Right lobe of liver (tissue), 6 donors: ENCODE measurements at regions not wholly inside any gene's neighbourhood (a gene's known extent, or its start where the extent isn't known, plus 50 kb on each side); places are given as distances from the start of the nearest gene placed in this dataset.

Experiments
- ATAC-seq, 4 donors: fragments of 200-7000 bp; cut with Tn5 transposase; one replicate each; pipeline ENCODE4 v1.9.1; 2020; ENCODE audit warnings: mild to moderate bottlenecking in 4 of 4, moderate library complexity in 4 of 4
- DNase-seq, 3 donors: peaks; one replicate each; pipeline ENCODE4 v3.0.0-alpha.2; 2020
- H3K27ac ChIP-seq, 3 donors: fragments of 200-600 bp; one replicate each; pipeline ENCODE4 v1.8.0; 2022
- H3K27me3 ChIP-seq, 2 donors: fragments of 200-600 bp; one replicate each; pipeline ENCODE4 v1.8.0; 2022
- H3K36me3 ChIP-seq, 4 donors: fragments of 200-600 bp; sonication (generic) in 1 of 4; one replicate each; pipeline versions ENCODE4 v1.5.1 to v1.8.0; 2017 to 2022; ENCODE audit warnings: control low read depth in 1 of 4
- H3K4me1 ChIP-seq, 4 donors: fragments of 200-600 bp; sonication (generic) in 1 of 4; one replicate each; pipeline versions ENCODE4 v1.5.1 to v1.8.0; 2017 to 2022; ENCODE audit warnings: control low read depth in 1 of 4
- H3K4me3 ChIP-seq, 3 donors: fragments of 200-600 bp; one replicate each; pipeline ENCODE4 v1.8.0; 2022
- H3K9me3 ChIP-seq, 4 donors: fragments of 200-600 bp; sonication (generic) in 1 of 4; one replicate each; pipeline versions ENCODE4 v1.5.1 to v1.8.0; 2017 to 2022; ENCODE audit warnings: control low read depth in 1 of 4
- POLR2A ChIP-seq: fragments of 450-650 bp; IDR thresholded peaks from one replicate; pipeline ENCODE4 v1.6.1; 2017; ENCODE audit warnings: antibody characterized with exemption, mild to moderate bottlenecking
- WGBS: methylation state at CpG from one replicate; pipeline ENCODE4 v1.1.6; 2018; ENCODE audit warnings: low coverage, low lambda C conversion rate; ENCODE audit not compliant: insufficient coverage; ENCODE audit errors: missing lambda C conversion rate; 5-methylcytosine and 5-hydroxymethylcytosine counted together
- intact Hi-C, 2 donors: fragments of 100-400 bp; cut with DNase I; formaldehyde crosslinking; loops; one replicate each; pipeline versions ENCODE4 v1.11.2 to v1.14.1; 2022
- TF ChIP-seq, protein P1 (sequence below), 4 donors: fragments of 200-600 bp in 3 of 4; fragments of 450-650 bp in 1 of 4; IDR thresholded peaks; one replicate each; pipeline versions ENCODE4 v1.5.1 to v1.8.0; 2016 to 2022; ENCODE audit warnings: antibody characterized with exemption in 4 of 4, mild to moderate bottlenecking in 2 of 4
- donor health status: DM: no; HTN: yes; CAD: no.
- donor health status: DM: no; HTN: no; CAD: no.
- donor health status: DM: no; HTN: no; CAD: no.
- donor health status: DM: no; HTN: yes; CAD: no.
- donor health status: DM: no; HTN: yes; CAD: no.

DNA sequence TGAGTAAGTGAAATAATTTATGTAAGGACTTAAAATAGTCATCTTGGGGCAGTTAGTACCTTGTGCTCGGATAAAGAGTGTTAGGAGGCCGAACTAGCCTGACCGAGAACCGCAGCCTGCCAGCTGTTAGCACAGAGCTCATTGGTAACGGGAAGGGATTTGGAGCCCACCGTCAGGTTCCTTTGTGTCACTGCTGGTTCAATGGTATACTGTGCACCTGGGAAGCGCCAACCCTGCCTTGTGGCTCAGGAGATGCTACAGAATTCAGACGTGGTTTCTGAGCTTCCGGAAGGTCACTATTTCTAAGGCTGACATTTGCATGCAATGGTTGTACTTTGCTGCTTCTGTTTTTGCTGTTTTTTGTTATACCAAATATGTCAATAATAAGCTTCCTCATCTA, 403.5 kb downstream of the CADM1 start:
- Histone ChIP-seq H3K4me1 (no peaks in the 10 kb centered on the region), H3K27ac (no peak overlapping the region), H3K27me3 (no peaks in the 10 kb centered on the region), H3K4me3 (no peak overlapping the region), H3K9me3 (no peaks in the 10 kb centered on the region), H3K36me3 (no peaks in the 10 kb centered on the region)
- 71% methylated on average over 6 of the region's 9 CpGs for WGBS
- ATAC-seq (no peak), DNase-seq (no peak)
- no peak for TF ChIP-seq POLR2A
- TF ChIP-seq, protein P1, sequence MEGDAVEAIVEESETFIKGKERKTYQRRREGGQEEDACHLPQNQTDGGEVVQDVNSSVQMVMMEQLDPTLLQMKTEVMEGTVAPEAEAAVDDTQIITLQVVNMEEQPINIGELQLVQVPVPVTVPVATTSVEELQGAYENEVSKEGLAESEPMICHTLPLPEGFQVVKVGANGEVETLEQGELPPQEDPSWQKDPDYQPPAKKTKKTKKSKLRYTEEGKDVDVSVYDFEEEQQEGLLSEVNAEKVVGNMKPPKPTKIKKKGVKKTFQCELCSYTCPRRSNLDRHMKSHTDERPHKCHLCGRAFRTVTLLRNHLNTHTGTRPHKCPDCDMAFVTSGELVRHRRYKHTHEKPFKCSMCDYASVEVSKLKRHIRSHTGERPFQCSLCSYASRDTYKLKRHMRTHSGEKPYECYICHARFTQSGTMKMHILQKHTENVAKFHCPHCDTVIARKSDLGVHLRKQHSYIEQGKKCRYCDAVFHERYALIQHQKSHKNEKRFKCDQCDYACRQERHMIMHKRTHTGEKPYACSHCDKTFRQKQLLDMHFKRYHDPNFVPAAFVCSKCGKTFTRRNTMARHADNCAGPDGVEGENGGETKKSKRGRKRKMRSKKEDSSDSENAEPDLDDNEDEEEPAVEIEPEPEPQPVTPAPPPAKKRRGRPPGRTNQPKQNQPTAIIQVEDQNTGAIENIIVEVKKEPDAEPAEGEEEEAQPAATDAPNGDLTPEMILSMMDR (IDR thresholded peaks at IDR 0.05): no peak
- intact Hi-C loops: no loop called here

DNA sequence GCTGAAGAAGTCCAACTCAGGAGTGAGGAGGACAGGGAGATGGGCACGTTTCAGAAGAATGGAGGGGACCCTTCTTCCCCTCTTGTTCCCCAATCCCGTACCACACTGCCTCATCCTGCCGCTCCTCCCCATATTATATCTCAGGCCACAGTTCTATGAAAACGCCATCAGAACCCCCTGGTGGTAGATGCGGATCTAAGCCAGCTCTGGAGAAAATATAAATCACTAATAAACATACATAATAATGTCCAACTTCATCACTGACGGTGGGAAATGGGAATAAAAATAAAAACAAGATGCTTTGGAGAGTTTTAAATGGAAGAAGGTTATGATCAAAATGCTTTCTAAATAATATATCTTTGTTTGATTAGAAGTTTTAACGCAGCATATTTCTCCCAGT, 400.3 kb downstream of the CADM1 start:
- H3K4me1 ChIP-seq: no peaks in the 10 kb centered on the region
- H3K27ac ChIP-seq: no peak overlapping the region
- 49% methylated on average over 6 of the region's 7 CpGs for WGBS
- DNase-seq (no peak), ATAC-seq (no peak)
- no peak overlapping the region for H3K4me3 ChIP-seq
- no peak for TF ChIP-seq POLR2A
- TF ChIP-seq, protein P1 (IDR thresholded peaks at IDR 0.05): no peak
- no peaks in the 10 kb centered on the region for H3K36me3 ChIP-seq
- intact Hi-C loops: no loop called here
- H3K27me3 ChIP-seq: no peaks in the 10 kb centered on the region
- H3K9me3 ChIP-seq: no peaks in the 10 kb centered on the region

DNA sequence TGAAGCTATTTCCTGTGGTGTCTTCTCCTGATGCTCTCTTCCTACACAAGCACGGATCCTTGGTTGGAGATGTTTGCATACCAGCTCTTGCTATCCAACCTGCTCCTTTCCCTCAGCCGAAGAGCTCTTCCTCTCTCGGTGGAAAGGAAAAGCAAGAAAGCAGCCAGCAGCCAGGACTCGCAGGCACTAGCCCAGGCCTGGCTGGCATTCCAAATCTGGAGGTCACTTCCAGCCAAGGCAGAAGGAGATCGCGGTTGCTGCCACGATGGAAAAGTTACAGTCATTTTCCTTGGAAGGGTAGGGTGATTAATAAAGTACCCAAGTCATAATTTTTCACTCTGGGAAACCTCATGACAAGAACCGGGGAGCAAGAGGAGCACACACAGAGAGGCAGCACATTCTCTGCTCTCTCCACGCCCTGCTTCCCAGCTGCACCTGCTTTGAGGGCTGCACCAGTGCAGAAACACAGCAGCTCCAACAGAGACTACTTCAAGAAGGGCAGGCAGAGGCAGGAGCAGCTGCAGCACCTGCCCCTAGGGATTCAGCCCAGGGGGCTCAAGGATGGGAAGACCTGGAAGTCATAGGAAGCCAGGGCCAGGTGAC, 399.3 kb downstream of the CADM1 start:
- Histone ChIP-seq H3K9me3 (no peaks in the 10 kb centered on the region), H3K4me3 (no peak overlapping the region), H3K27ac (no peak overlapping the region), H3K4me1 (no peaks in the 10 kb centered on the region), H3K36me3 (no peaks in the 10 kb centered on the region), H3K27me3 (no peaks in the 10 kb centered on the region)
- TF ChIP-seq, protein P1 (IDR thresholded peaks at IDR 0.05): no peak
- intact Hi-C loops: no loop called here
- no peak for ATAC-seq
- DNase-seq: no peak
- 63% methylated on average over 9 of the region's 9 CpGs for WGBS

DNA sequence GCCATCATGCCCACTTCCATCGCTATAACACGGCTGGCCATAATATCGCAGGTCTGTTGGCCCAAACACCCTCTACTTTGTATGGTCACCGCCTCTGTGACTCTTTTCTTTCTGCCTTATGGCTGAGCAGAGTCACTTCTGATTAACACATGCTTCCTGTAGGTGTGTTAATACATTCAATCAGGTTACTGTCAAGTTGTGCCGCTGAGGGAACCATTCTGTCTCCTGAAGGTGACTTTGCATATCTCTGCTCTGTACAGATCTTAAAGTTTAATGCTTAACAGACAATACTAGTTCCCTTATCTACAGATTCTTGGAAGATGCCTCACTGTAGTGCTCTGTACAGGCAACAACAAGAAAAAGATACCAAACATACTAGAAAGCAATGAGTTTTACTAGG, 393.1 kb downstream of the CADM1 start:
- TF ChIP-seq POLR2A: no peak
- TF ChIP-seq, protein P1 (IDR thresholded peaks at IDR 0.05): no peak
- no peaks in the 10 kb centered on the region for H3K9me3 ChIP-seq
- intact Hi-C loops: no loop called here
- no peaks in the 10 kb centered on the region for H3K36me3 ChIP-seq
- ATAC-seq (no peak), DNase-seq (no peak)
- 92% methylated on average over 5 of the region's 5 CpGs for WGBS
- no peaks in the 10 kb centered on the region for H3K27me3 ChIP-seq
- no peak overlapping the region for H3K4me3 ChIP-seq
- no peak overlapping the region for H3K27ac ChIP-seq
- no peaks in the 10 kb centered on the region for H3K4me1 ChIP-seq

DNA sequence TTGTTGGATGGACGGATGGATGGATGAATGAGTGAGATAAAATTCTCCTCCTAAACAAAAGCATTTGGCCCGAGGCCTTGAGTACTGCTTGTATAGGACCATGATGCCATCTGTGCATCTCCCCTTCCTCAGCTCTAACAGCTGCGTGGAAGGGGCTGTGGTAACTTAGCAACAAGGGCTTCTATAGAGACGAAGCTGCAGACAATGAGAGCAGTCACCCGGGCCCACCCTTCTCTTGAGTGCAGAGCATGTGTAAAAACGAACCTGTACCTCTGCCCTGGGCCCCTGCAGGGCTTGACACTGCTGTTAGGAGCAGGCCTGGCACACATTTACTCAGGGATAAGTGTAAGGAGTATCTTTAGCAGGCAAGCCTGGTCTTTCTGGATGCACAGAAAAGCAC, 391.5 kb downstream of the CADM1 start:
- intact Hi-C loops: no loop called here
- DNase-seq (no peak), ATAC-seq (no peak)
- 43% methylated on average over 4 of the region's 6 CpGs for WGBS
- no peak overlapping the region for H3K27ac ChIP-seq
- no peak overlapping the region for H3K4me3 ChIP-seq
- no peaks in the 10 kb centered on the region for H3K36me3 ChIP-seq
- H3K4me1 ChIP-seq: no peaks in the 10 kb centered on the region
- no peaks in the 10 kb centered on the region for H3K9me3 ChIP-seq
- TF ChIP-seq, protein P1 (IDR thresholded peaks at IDR 0.05): no peak
- no peak for TF ChIP-seq POLR2A
- H3K27me3 ChIP-seq: no peaks in the 10 kb centered on the region
